ENCODE measurements at regions not wholly inside any gene's neighbourhood (a gene's known extent, or its start where the extent isn't known, plus 50 kb on each side); places are given as distances from the start of the nearest gene placed in this dataset.

GRCh38 chr15:96578393-96578792 is 247.9 kb downstream of the NR2F2 start:
- Histone ChIP-seq H3K18ac (ENCODE audit: low read depth, low read length) (no peak overlapping the region), H3K56ac (ENCODE audit: extremely low read depth, insufficient read depth, low read length) (no peak overlapping the region), H2BK15ac (ENCODE audit: low read depth, low read length) (no peak overlapping the region), H3K23ac (ENCODE audit: low read depth, low read length) (no peak overlapping the region), H3K4me3 (ENCODE audit: insufficient read depth, low read depth, low read length) (no peak overlapping the region), H2BK120ac (ENCODE audit: low read depth, low read length) (no peak overlapping the region), H3K9ac (ENCODE audit: low read depth, low read length) (no peak overlapping the region), H2AK5ac (ENCODE audit: low read depth, low read length) (no peak overlapping the region), H4K20me1 (ENCODE audit: insufficient read depth, low read length) (no peaks in the 10 kb centered on the region), H4K8ac (ENCODE audit: low read depth in 2 of 2, low read length in 2 of 2) (no peak overlapping the region), H3K9me3 (ENCODE audit: control insufficient read depth, insufficient read depth, low read length) (no peaks in the 10 kb centered on the region), H3K36me3 (ENCODE audit: control insufficient read depth, insufficient read depth, low read length) (no peaks in the 10 kb centered on the region), H2AK9ac (replicated peaks; ENCODE audit: low read depth, low read length, poor library complexity) (no peak overlapping the region), H2AFZ (replicated peaks; ENCODE audit: low read length, poor library complexity) (no peak overlapping the region), H3K27ac (ENCODE audit: insufficient read depth, low read length) (no peak overlapping the region), H2BK20ac (ENCODE audit: low read depth, low read length) (no peak overlapping the region), H3K4me1 (ENCODE audit: control insufficient read depth, insufficient read depth, low read length) (no peaks in the 10 kb centered on the region), H3K4me2 (ENCODE audit: low read depth, low read length) (no peak overlapping the region), H3K14ac (replicated peaks; ENCODE audit: low read depth, low read length) (no peak overlapping the region), H3K9me1 (ENCODE audit: insufficient read depth, low read length) (no peaks in the 10 kb centered on the region), H3K27me3 (ENCODE audit: control insufficient read depth, insufficient read depth, low read length) (no peaks in the 10 kb centered on the region), H4K91ac (ENCODE audit: insufficient read depth, low read depth, low read length) (no peak overlapping the region), H3K79me1 (ENCODE audit: low read depth in 1 of 2, low read length in 2 of 2) (no peaks in the 10 kb centered on the region), H2BK5ac (ENCODE audit: low read depth, low read length, poor library complexity, severe bottlenecking) (no peak overlapping the region), H3K4ac (ENCODE audit: low read depth, low read length) (no peak overlapping the region), H4K5ac (ENCODE audit: low read depth, low read length) (no peak overlapping the region)
- ChIA-PET POLR2A (ENCODE audit: unreplicated experiment) (no interaction called here), CTCF (no interaction called here)
- no CpG with 5 or more reads among the region's 5 CpGs for WGBS, 2 experiments (ENCODE audit: extremely low coverage in 2 of 2, insufficient read length in 1 of 2)
- dilution Hi-C loops (cut with HindIII; ENCODE audit: low sequenced_read_pairs, unreplicated experiment) = no loop called here
- ATAC-seq (ENCODE audit: low read depth) = no peak
- no peak for DNase-seq
- BruUV-seq (replicated peaks) = no TSS peak
- TF ChIP-seq CHD1 (IDR thresholded peaks at IDR 0.05; ENCODE audit: low read depth, low read length) = no peak
- no peak for TF ChIP-seq POLR2A (IDR thresholded peaks at IDR 0.05; ENCODE audit: low read depth, low read length)
- no peak for TF ChIP-seq RFX5 (IDR thresholded peaks at IDR 0.05; ENCODE audit: low read depth, low read length)
- TF ChIP-seq MXI1 (IDR thresholded peaks at IDR 0.05; ENCODE audit: borderline replicate concordance, low read depth, low read length) = no peak
- no peak for TF ChIP-seq MAFK (IDR thresholded peaks at IDR 0.05; ENCODE audit: low read depth, low read length)
- no peak for TF ChIP-seq NFE2L2 (IDR thresholded peaks at IDR 0.05; ENCODE audit: low read depth, low read length)
- no peak for TF ChIP-seq CTCF (conservative IDR thresholded peaks at IDR 0.05; ENCODE audit: low read depth, low read length)
- TF ChIP-seq ELK1 (IDR thresholded peaks at IDR 0.05; ENCODE audit: borderline replicate concordance, low read depth, low read length) = no peak
- no peak for TF ChIP-seq BHLHE40 (IDR thresholded peaks at IDR 0.05; ENCODE audit: low read depth, low read length)
- TF ChIP-seq FOS (IDR thresholded peaks at IDR 0.05; ENCODE audit: low read depth, low read length) = no peak
- no peak for TF ChIP-seq RAD21 (IDR thresholded peaks at IDR 0.05; ENCODE audit: low read length)
- no peak for TF ChIP-seq USF2 (IDR thresholded peaks at IDR 0.05; ENCODE audit: low read depth, low read length)
- in situ Hi-C loops (cut with MboI; ENCODE audit: low sequenced_read_pairs) = no loop called here
- intact Hi-C loops (cut with micrococcal nuclease) = no loop called here

All from IMR-90 (cell line).